ENCODE measurements at regions not wholly inside any gene's neighbourhood (a gene's known extent, or its start where the extent isn't known, plus 50 kb on each side); places are given as distances from the start of the nearest gene placed in this dataset.
"Not testable (repeated sequence)": the region's sequence is repeated elsewhere in the genome, so short reads cannot be mapped to it uniquely, and the experiment has no call there.

- no peaks in the 10 kb centered on the region for H3K36me3 ChIP-seq (ENCODE audit: control insufficient read depth, insufficient read depth, low read length, severe bottlenecking)
- no peaks in the 10 kb centered on the region for H3K4me1 ChIP-seq (ENCODE audit: control insufficient read depth, insufficient read depth, low read length)
- no peaks in the 10 kb centered on the region for H3K9me3 ChIP-seq (ENCODE audit: control insufficient read depth, low read length)
- no peaks in the 10 kb centered on the region for H3K27me3 ChIP-seq (replicated peaks; ENCODE audit: control insufficient read depth, insufficient read depth, low read length)
- no peak overlapping the region for H3K4me3 ChIP-seq (ENCODE audit: low read length)
- DNase-seq (ENCODE audit: low read depth) = no peak
- H3K9ac ChIP-seq (ENCODE audit: low read length) = no peak overlapping the region
Observed at GRCh38 chr4:164591666-164592065, 162.3 kb upstream of the SMIM31 start.

GRCh38 chr4:164595751-164596150, 158.2 kb upstream of the SMIM31 start:
- H3K4me1 ChIP-seq (ENCODE audit: control insufficient read depth, insufficient read depth, low read length) = no peaks in the 10 kb centered on the region
- DNase-seq (ENCODE audit: low read depth) = no peak
- H3K9me3 ChIP-seq (ENCODE audit: control insufficient read depth, low read length) = no peaks in the 10 kb centered on the region
- H3K36me3 ChIP-seq (ENCODE audit: control insufficient read depth, insufficient read depth, low read length, severe bottlenecking) = no peaks in the 10 kb centered on the region
- H3K27me3 ChIP-seq (replicated peaks; ENCODE audit: control insufficient read depth, insufficient read depth, low read length) = no peaks in the 10 kb centered on the region
- no peak overlapping the region for H3K4me3 ChIP-seq (ENCODE audit: low read length)
- no peak overlapping the region for H3K9ac ChIP-seq (ENCODE audit: low read length)

GRCh38 chr4:164596318-164596878, 157.5 kb upstream of the SMIM31 start:
- DNase-seq (ENCODE audit: low read depth) = no peak
- H3K9ac ChIP-seq (ENCODE audit: low read length) = no peak overlapping the region
- H3K36me3 ChIP-seq (ENCODE audit: control insufficient read depth, insufficient read depth, low read length, severe bottlenecking) = no peaks in the 10 kb centered on the region
- H3K9me3 ChIP-seq (ENCODE audit: control insufficient read depth, low read length) = peaks cover 2% of the 10 kb centered on the region
- no peaks in the 10 kb centered on the region for H3K27me3 ChIP-seq (replicated peaks; ENCODE audit: control insufficient read depth, insufficient read depth, low read length)
- H3K4me3 ChIP-seq (ENCODE audit: low read length) = no peak overlapping the region
- H3K4me1 ChIP-seq (ENCODE audit: control insufficient read depth, insufficient read depth, low read length) = no peaks in the 10 kb centered on the region

- Histone ChIP-seq H3K9me3 (ENCODE audit: control insufficient read depth, low read length) (peaks cover 8% of the 10 kb centered on the region), H3K9ac (ENCODE audit: low read length) (no peak overlapping the region), H3K4me3 (ENCODE audit: low read length) (no peak overlapping the region), H3K4me1 (ENCODE audit: control insufficient read depth, insufficient read depth, low read length) (no peaks in the 10 kb centered on the region), H3K36me3 (ENCODE audit: control insufficient read depth, insufficient read depth, low read length, severe bottlenecking) (no peaks in the 10 kb centered on the region), H3K27me3 (replicated peaks; ENCODE audit: control insufficient read depth, insufficient read depth, low read length) (no peaks in the 10 kb centered on the region)
- no peak for DNase-seq (ENCODE audit: low read depth)
Observed at GRCh38 chr4:164596927-164597326, 157.0 kb upstream of the SMIM31 start.

GRCh38 chr4:164601653-164602052, 152.3 kb upstream of the SMIM31 start:
- Histone ChIP-seq H3K4me1 (ENCODE audit: control insufficient read depth, insufficient read depth, low read length) (no peaks in the 10 kb centered on the region), H3K9ac (ENCODE audit: low read length) (no peak overlapping the region), H3K9me3 (ENCODE audit: control insufficient read depth, low read length) (peaks cover 12% of the 10 kb centered on the region), H3K4me3 (ENCODE audit: low read length) (no peak overlapping the region), H3K36me3 (ENCODE audit: control insufficient read depth, insufficient read depth, low read length, severe bottlenecking) (no peaks in the 10 kb centered on the region), H3K27me3 (replicated peaks; ENCODE audit: control insufficient read depth, insufficient read depth, low read length) (no peaks in the 10 kb centered on the region)
- no peak for DNase-seq (ENCODE audit: low read depth)

GRCh38 chr4:164605791-164606190, 148.1 kb upstream of the SMIM31 start:
- H3K27me3 ChIP-seq (replicated peaks; ENCODE audit: control insufficient read depth, insufficient read depth, low read length); H3K36me3 ChIP-seq (ENCODE audit: control insufficient read depth, insufficient read depth, low read length, severe bottlenecking); H3K4me3 ChIP-seq (ENCODE audit: low read length); DNase-seq (ENCODE audit: low read depth); H3K9ac ChIP-seq (ENCODE audit: low read length); H3K4me1 ChIP-seq (ENCODE audit: control insufficient read depth, insufficient read depth, low read length): not testable (repeated sequence)
- H3K9me3 ChIP-seq (ENCODE audit: control insufficient read depth, low read length) = peaks cover 12% of the 10 kb centered on the region

- H3K36me3 ChIP-seq (ENCODE audit: control insufficient read depth, insufficient read depth, low read length, severe bottlenecking) = no peaks in the 10 kb centered on the region
- H3K27me3 ChIP-seq (replicated peaks; ENCODE audit: control insufficient read depth, insufficient read depth, low read length) = no peaks in the 10 kb centered on the region
- no peaks in the 10 kb centered on the region for H3K4me1 ChIP-seq (ENCODE audit: control insufficient read depth, insufficient read depth, low read length)
- H3K9me3 ChIP-seq (ENCODE audit: control insufficient read depth, low read length) = peaks cover 8% of the 10 kb centered on the region
- DNase-seq (ENCODE audit: low read depth) = no peak
- H3K9ac ChIP-seq (ENCODE audit: low read length) = no peak overlapping the region
- no peak overlapping the region for H3K4me3 ChIP-seq (ENCODE audit: low read length)
Observed at GRCh38 chr4:164606478-164606877, 147.5 kb upstream of the SMIM31 start.

- no peak overlapping the region for H3K9ac ChIP-seq (ENCODE audit: low read length)
- H3K4me3 ChIP-seq (ENCODE audit: low read length) = no peak overlapping the region
- no peak for DNase-seq (ENCODE audit: low read depth)
- H3K27me3 ChIP-seq (replicated peaks; ENCODE audit: control insufficient read depth, insufficient read depth, low read length) = no peaks in the 10 kb centered on the region
- H3K36me3 ChIP-seq (ENCODE audit: control insufficient read depth, insufficient read depth, low read length, severe bottlenecking) = no peaks in the 10 kb centered on the region
- H3K9me3 ChIP-seq (ENCODE audit: control insufficient read depth, low read length) = no peaks in the 10 kb centered on the region
- H3K4me1 ChIP-seq (ENCODE audit: control insufficient read depth, insufficient read depth, low read length) = peaks cover 6% of the 10 kb centered on the region
Observed at GRCh38 chr4:164613256-164613655, 140.7 kb upstream of the SMIM31 start.

- DNase-seq (ENCODE audit: low read depth) = no peak
Observed at GRCh38 chr4:164613792-164614191, 140.1 kb upstream of the SMIM31 start.

GRCh38 chr4:164614329-164614728, 139.6 kb upstream of the SMIM31 start:
- DNase-seq (ENCODE audit: low read depth) = no peak
- H3K9ac ChIP-seq (ENCODE audit: low read length) = no peak overlapping the region
- H3K9me3 ChIP-seq (ENCODE audit: control insufficient read depth, low read length) = no peaks in the 10 kb centered on the region
- no peaks in the 10 kb centered on the region for H3K27me3 ChIP-seq (replicated peaks; ENCODE audit: control insufficient read depth, insufficient read depth, low read length)
- no peaks in the 10 kb centered on the region for H3K36me3 ChIP-seq (ENCODE audit: control insufficient read depth, insufficient read depth, low read length, severe bottlenecking)
- no peak overlapping the region for H3K4me3 ChIP-seq (ENCODE audit: low read length)
- H3K4me1 ChIP-seq (ENCODE audit: control insufficient read depth, insufficient read depth, low read length) = peaks cover 6% of the 10 kb centered on the region

More at GRCh38 chr4:164613792-164614191, 140.1 kb upstream of the SMIM31 start:
- Histone ChIP-seq H3K9me3 (ENCODE audit: control insufficient read depth, low read length) (no peaks in the 10 kb centered on the region), H3K36me3 (ENCODE audit: control insufficient read depth, insufficient read depth, low read length, severe bottlenecking) (no peaks in the 10 kb centered on the region), H3K27me3 (replicated peaks; ENCODE audit: control insufficient read depth, insufficient read depth, low read length) (no peaks in the 10 kb centered on the region), H3K4me3 (ENCODE audit: low read length) (no peak overlapping the region), H3K4me1 (ENCODE audit: control insufficient read depth, insufficient read depth, low read length) (peaks cover 6% of the 10 kb centered on the region), H3K9ac (ENCODE audit: low read length) (no peak overlapping the region)

- no peaks in the 10 kb centered on the region for H3K9me3 ChIP-seq (ENCODE audit: control insufficient read depth, low read length)
- H3K27me3 ChIP-seq (replicated peaks; ENCODE audit: control insufficient read depth, insufficient read depth, low read length) = no peaks in the 10 kb centered on the region
- peaks cover 6% of the 10 kb centered on the region for H3K4me1 ChIP-seq (ENCODE audit: control insufficient read depth, insufficient read depth, low read length)
- DNase-seq (ENCODE audit: low read depth) = no peak
- no peaks in the 10 kb centered on the region for H3K36me3 ChIP-seq (ENCODE audit: control insufficient read depth, insufficient read depth, low read length, severe bottlenecking)
- no peak overlapping the region for H3K9ac ChIP-seq (ENCODE audit: low read length)
- H3K4me3 ChIP-seq (ENCODE audit: low read length) = no peak overlapping the region
Observed at GRCh38 chr4:164614999-164615398, 138.9 kb upstream of the SMIM31 start.

GRCh38 chr4:164615964-164616363, 138.0 kb upstream of the SMIM31 start:
- Histone ChIP-seq H3K9me3 (ENCODE audit: control insufficient read depth, low read length) (no peaks in the 10 kb centered on the region), H3K4me3 (ENCODE audit: low read length) (no peak overlapping the region), H3K9ac (ENCODE audit: low read length) (no peak overlapping the region), H3K36me3 (ENCODE audit: control insufficient read depth, insufficient read depth, low read length, severe bottlenecking) (no peaks in the 10 kb centered on the region), H3K27me3 (replicated peaks; ENCODE audit: control insufficient read depth, insufficient read depth, low read length) (no peaks in the 10 kb centered on the region), H3K4me1 (ENCODE audit: control insufficient read depth, insufficient read depth, low read length) (peaks cover 6% of the 10 kb centered on the region)
- DNase-seq (ENCODE audit: low read depth) = no peak

Measured in adipocyte (in vitro differentiated cells).